ENCODE measurements at regions not wholly inside any gene's neighbourhood (a gene's known extent, or its start where the extent isn't known, plus 50 kb on each side); places are given as distances from the start of the nearest gene placed in this dataset.

DNA sequence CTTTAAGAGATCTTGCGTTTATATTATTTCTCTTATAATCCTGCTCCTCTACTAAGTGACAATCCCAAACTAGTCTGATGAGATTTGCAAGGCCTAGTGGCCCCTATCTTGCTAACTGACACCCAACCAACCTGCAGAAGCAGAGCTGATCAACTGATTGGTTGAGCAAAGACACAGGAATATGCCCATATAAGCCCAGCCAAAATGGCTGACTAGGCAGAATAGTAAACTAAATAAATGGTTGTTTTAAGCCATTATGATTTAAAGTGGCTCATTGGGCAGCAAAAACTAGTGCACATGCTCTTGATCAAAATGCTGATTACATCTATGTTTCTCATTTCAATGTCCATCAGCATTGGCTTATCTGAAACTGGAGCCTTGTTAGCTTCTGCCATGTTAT lies 238.0 kb upstream of the PDE4D start:
- TF ChIP-seq POLR2AphosphoS5 (IDR thresholded peaks at IDR 0.05; ENCODE audit: low read depth, low read length) (no peak), TAF1 (IDR thresholded peaks at IDR 0.05; ENCODE audit: borderline replicate concordance, insufficient read depth, low read length) (no peak), SIN3A (IDR thresholded peaks at IDR 0.05; ENCODE audit: borderline replicate concordance, insufficient read depth, low read length) (no peak), FOXP2 (optimal IDR thresholded peaks at IDR 0.05; ENCODE audit: borderline replicate concordance, extremely low read depth, extremely low read length, insufficient read depth) (no peak)
- TF ChIP-seq, protein P1, sequence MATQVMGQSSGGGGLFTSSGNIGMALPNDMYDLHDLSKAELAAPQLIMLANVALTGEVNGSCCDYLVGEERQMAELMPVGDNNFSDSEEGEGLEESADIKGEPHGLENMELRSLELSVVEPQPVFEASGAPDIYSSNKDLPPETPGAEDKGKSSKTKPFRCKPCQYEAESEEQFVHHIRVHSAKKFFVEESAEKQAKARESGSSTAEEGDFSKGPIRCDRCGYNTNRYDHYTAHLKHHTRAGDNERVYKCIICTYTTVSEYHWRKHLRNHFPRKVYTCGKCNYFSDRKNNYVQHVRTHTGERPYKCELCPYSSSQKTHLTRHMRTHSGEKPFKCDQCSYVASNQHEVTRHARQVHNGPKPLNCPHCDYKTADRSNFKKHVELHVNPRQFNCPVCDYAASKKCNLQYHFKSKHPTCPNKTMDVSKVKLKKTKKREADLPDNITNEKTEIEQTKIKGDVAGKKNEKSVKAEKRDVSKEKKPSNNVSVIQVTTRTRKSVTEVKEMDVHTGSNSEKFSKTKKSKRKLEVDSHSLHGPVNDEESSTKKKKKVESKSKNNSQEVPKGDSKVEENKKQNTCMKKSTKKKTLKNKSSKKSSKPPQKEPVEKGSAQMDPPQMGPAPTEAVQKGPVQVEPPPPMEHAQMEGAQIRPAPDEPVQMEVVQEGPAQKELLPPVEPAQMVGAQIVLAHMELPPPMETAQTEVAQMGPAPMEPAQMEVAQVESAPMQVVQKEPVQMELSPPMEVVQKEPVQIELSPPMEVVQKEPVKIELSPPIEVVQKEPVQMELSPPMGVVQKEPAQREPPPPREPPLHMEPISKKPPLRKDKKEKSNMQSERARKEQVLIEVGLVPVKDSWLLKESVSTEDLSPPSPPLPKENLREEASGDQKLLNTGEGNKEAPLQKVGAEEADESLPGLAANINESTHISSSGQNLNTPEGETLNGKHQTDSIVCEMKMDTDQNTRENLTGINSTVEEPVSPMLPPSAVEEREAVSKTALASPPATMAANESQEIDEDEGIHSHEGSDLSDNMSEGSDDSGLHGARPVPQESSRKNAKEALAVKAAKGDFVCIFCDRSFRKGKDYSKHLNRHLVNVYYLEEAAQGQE (IDR thresholded peaks at IDR 0.05; ENCODE audit: insufficient read depth in 1 of 2, low read depth in 2 of 2, low read length in 2 of 2) = no peak
